Keratinocyte (primary cell): ENCODE measurements at regions not wholly inside any gene's neighbourhood (a gene's known extent, or its start where the extent isn't known, plus 50 kb on each side); places are given as distances from the start of the nearest gene placed in this dataset.

ENCODE experiments used
- CTCF ChIP-seq, 3 experiments: IDR thresholded peaks in 1 of 3; conservative IDR thresholded peaks in 1 of 3; optimal IDR thresholded peaks in 1 of 3; 2 replicates in 2 of 3; 3 replicates in 1 of 3; pipeline versions ENCODE3 to v1.5.1; 2011; ENCODE audit warnings: low read length in 3 of 3, mild to moderate bottlenecking in 3 of 3, moderate library complexity in 2 of 3, control low read depth in 1 of 3, inconsistent platforms in 1 of 3; ENCODE audit not compliant: insufficient read depth in 2 of 3; ENCODE audit errors: extremely low read depth in 1 of 3
- EZH2 ChIP-seq: IDR thresholded peaks from one replicate; pipeline ENCODE4 v1.6.1; 2012; ENCODE audit warnings: inconsistent platforms, mild to moderate bottlenecking, low read length, moderate library complexity

DNA sequence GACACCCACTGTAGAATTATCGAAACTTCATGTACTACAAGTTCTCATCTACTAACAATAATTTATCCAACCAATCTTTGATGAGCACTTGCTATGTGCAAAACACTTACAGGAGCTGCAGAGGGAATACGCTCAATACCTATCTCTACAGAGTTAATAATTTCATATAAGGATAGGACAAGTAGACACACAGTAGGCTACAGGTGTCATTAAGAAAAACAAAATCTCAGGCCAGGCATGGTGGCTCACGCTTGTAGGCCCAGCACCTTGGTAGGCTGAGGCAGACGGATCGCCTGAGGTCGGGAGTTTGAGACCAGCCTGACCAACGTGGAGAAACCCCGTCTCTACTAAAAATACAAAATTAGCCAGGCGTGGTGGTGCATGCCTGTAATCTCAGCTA, 91.3 kb upstream of the PLEKHM1 start:
- TF ChIP-seq CTCF (optimal IDR thresholded peaks at IDR 0.05 in 1 of 3, IDR thresholded peaks at IDR 0.05 in 1 of 3, conservative IDR thresholded peaks at IDR 0.05 in 1 of 3; ENCODE audit: extremely low read depth in 1 of 3, insufficient read depth in 2 of 3, low read length in 3 of 3) = no peak
- no peak for TF ChIP-seq EZH2
